Upper lobe of right lung (tissue), 1 donor: ENCODE measurements at regions not wholly inside any gene's neighbourhood (a gene's known extent, or its start where the extent isn't known, plus 50 kb on each side); places are given as distances from the start of the nearest gene placed in this dataset.

ENCODE experiments used
- ATAC-seq: fragments of 200-7000 bp; cut with Tn5 transposase; one replicate; pipeline ENCODE4 v1.9.1; 2020; ENCODE audit warnings: mild to moderate bottlenecking, moderate library complexity
- DNase-seq: peaks from one replicate; pipeline ENCODE4 v3.0.0-alpha.2; 2020
- H3K27ac ChIP-seq: fragments of 200-600 bp; one replicate; pipeline ENCODE4 v1.8.0; 2022
- H3K27me3 ChIP-seq: fragments of 200-600 bp; one replicate; pipeline ENCODE4 v1.8.0; 2022; ENCODE audit warnings: mild to moderate bottlenecking
- H3K36me3 ChIP-seq: fragments of 200-600 bp; one replicate; pipeline ENCODE4 v1.8.0; 2022
- H3K4me1 ChIP-seq: fragments of 200-600 bp; one replicate; pipeline ENCODE4 v1.8.0; 2022
- H3K4me3 ChIP-seq: fragments of 200-600 bp; one replicate; pipeline ENCODE4 v1.8.0; 2022; ENCODE audit warnings: mild to moderate bottlenecking
- H3K9me3 ChIP-seq: fragments of 200-600 bp; one replicate; pipeline ENCODE4 v1.8.0; 2022
- CTCF ChIP-seq: fragments of 200-600 bp; IDR thresholded peaks from one replicate; pipeline ENCODE4 v1.8.0; 2022; ENCODE audit warnings: antibody characterized with exemption
- intact Hi-C: fragments of 100-400 bp; cut with DNase I; formaldehyde crosslinking; loops from one replicate; pipeline ENCODE4 v1.11.0; 2022
- donor health status: DM: no; HTN: yes; CAD: no; lungs with severe emphysema.

GRCh38 chr6:121647905-121648304, 212.5 kb downstream of the GJA1 start:
- Histone ChIP-seq H3K4me3 (no peak overlapping the region), H3K27ac (no peak overlapping the region), H3K27me3 (no peaks in the 10 kb centered on the region), H3K4me1 (peaks cover 9% of the 10 kb centered on the region), H3K9me3 (no peaks in the 10 kb centered on the region), H3K36me3 (no peaks in the 10 kb centered on the region)
- intact Hi-C loops, result no loop called here
- ATAC-seq, result no peak
- no peak for TF ChIP-seq CTCF
- no peak for DNase-seq

GRCh38 chr6:121649951-121650350, 214.5 kb downstream of the GJA1 start:
- Histone ChIP-seq H3K27ac (no peak overlapping the region), H3K4me3 (no peak overlapping the region), H3K27me3 (no peaks in the 10 kb centered on the region), H3K9me3 (no peaks in the 10 kb centered on the region), H3K36me3 (no peaks in the 10 kb centered on the region), H3K4me1 (peaks cover 11% of the 10 kb centered on the region)
- no peak for ATAC-seq
- DNase-seq, result no peak
- intact Hi-C loops, result no loop called here
- TF ChIP-seq CTCF, result no peak

GRCh38 chr6:121651420-121651819, 216.0 kb downstream of the GJA1 start:
- H3K9me3 ChIP-seq, result no peaks in the 10 kb centered on the region
- H3K27me3 ChIP-seq, result no peaks in the 10 kb centered on the region
- no peaks in the 10 kb centered on the region for H3K36me3 ChIP-seq
- DNase-seq (no peak), ATAC-seq (peak; percentile 55)
- TF ChIP-seq CTCF, result no peak
- H3K4me3 ChIP-seq, result no peak overlapping the region
- H3K27ac ChIP-seq, result peak overlapping the region; percentile 26
- H3K4me1 ChIP-seq, result peaks cover 11% of the 10 kb centered on the region
- intact Hi-C loops, result no loop called here

- Histone ChIP-seq H3K27ac (peak overlapping the region; percentile 26), H3K4me3 (no peak overlapping the region), H3K9me3 (no peaks in the 10 kb centered on the region), H3K36me3 (no peaks in the 10 kb centered on the region), H3K27me3 (no peaks in the 10 kb centered on the region), H3K4me1 (peaks cover 11% of the 10 kb centered on the region)
- intact Hi-C loops, result no loop called here
- DNase-seq, result no peak
- no peak for ATAC-seq
- no peak for TF ChIP-seq CTCF
These were observed 216.8 kb downstream of the GJA1 start for GRCh38 chr6:121652223-121652622.

- intact Hi-C loops, result no loop called here
- no peak for DNase-seq
These were observed 217.5 kb downstream of the GJA1 start for GRCh38 chr6:121652726-121653623.

More at GRCh38 chr6:121652726-121653623, 217.5 kb downstream of the GJA1 start:
- no peaks in the 10 kb centered on the region for H3K9me3 ChIP-seq
- H3K27ac ChIP-seq, result no peak overlapping the region
- no peak overlapping the region for H3K4me3 ChIP-seq
- H3K4me1 ChIP-seq, result peaks cover 11% of the 10 kb centered on the region
- no peaks in the 10 kb centered on the region for H3K36me3 ChIP-seq
- ATAC-seq, result no peak
- no peaks in the 10 kb centered on the region for H3K27me3 ChIP-seq
- TF ChIP-seq CTCF, result no peak
